HL-60 (cell line): ENCODE measurements at regions not wholly inside any gene's neighbourhood (a gene's known extent, or its start where the extent isn't known, plus 50 kb on each side); places are given as distances from the start of the nearest gene placed in this dataset.

ENCODE experiments used
- DNase-seq, 2 experiments: peaks; one replicate each; pipeline ENCODE4 v3.0.0-alpha.2; 2010 to 2020; ENCODE audit warnings: low read depth in 1 of 2, low spot score in 1 of 2
- H3K27ac ChIP-seq: fragments of 250-450 bp; sonication (Bioruptor Pico); replicated peaks from 2 replicates; pipeline ENCODE4 v1.5.1; 2020; ENCODE audit warnings: mild to moderate bottlenecking, moderate library complexity
- H3K27me3 ChIP-seq: fragments of 250-450 bp; sonication (Bioruptor Pico); 2 replicates; pipeline ENCODE4 v1.5.1; 2021; ENCODE audit warnings: mild to moderate bottlenecking, moderate library complexity; ENCODE audit not compliant: insufficient read depth, poor library complexity, severe bottlenecking
- H3K4me3 ChIP-seq: replicated peaks from 2 replicates; pipeline ENCODE4 v1.5.1; 2011; ENCODE audit warnings: mild to moderate bottlenecking, control low read depth, low read length; ENCODE audit not compliant: insufficient read depth
- GABPA ChIP-seq: IDR thresholded peaks from 2 replicates; pipeline ENCODE4 v1.6.1; 2012; ENCODE audit warnings: low read depth
- POLR2AphosphoS5 ChIP-seq: IDR thresholded peaks from 2 replicates; pipeline ENCODE4 v1.6.1; 2012; ENCODE audit warnings: low read depth
- SPI1 ChIP-seq: IDR thresholded peaks from 2 replicates; pipeline ENCODE4 v1.6.1; 2012; ENCODE audit warnings: low read depth, mild to moderate bottlenecking, borderline replicate concordance
- TF ChIP-seq, protein P1 (sequence below): IDR thresholded peaks from 2 replicates; pipeline ENCODE4 v1.6.1; 2012; ENCODE audit warnings: low read depth; ENCODE audit not compliant: insufficient replicate concordance
- TF ChIP-seq, protein P2 (sequence below): IDR thresholded peaks from one replicate; pipeline ENCODE4 v1.5.1; 2011; ENCODE audit warnings: low read length, control low read depth, inconsistent platforms; ENCODE audit not compliant: insufficient read depth

DNA sequence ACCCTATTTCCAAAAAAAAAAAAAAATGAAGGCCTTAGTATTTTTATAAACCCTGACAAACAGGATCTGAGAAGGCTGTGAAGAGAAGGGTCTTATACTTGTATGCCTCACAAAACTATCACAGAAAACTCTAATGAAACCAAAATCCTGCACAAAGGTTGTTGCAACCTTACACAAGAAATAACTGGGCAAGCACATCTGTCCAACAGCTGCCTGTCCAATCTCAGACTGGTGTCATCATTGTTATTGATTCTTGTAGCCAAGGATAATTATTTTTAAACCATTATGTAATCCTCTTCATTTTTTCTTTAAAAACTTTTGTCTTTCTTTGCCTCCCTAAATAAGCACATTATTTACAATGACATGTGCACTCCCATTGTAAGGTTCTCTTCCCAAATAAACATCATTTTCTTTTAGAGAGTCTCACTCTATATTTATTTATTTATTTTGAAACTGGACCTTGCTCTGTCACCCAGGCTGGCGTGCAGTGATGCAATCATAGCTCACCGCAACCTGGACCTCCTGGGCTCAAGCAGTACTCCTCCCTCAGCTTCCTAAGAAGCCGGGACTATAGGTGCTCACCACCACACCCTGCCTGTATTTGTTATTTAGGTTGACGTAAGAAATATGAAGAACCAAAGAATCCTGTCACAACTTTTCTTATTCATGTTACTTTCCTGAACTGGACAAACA, 697.1 kb downstream of the DOK5 start:
- Histone ChIP-seq H3K4me3 (no peak overlapping the region), H3K27me3 (no peaks in the 10 kb centered on the region), H3K27ac (no peak overlapping the region)
- no peak for DNase-seq
- TF ChIP-seq GABPA: no peak
- no peak for TF ChIP-seq POLR2AphosphoS5
- TF ChIP-seq, protein P1, sequence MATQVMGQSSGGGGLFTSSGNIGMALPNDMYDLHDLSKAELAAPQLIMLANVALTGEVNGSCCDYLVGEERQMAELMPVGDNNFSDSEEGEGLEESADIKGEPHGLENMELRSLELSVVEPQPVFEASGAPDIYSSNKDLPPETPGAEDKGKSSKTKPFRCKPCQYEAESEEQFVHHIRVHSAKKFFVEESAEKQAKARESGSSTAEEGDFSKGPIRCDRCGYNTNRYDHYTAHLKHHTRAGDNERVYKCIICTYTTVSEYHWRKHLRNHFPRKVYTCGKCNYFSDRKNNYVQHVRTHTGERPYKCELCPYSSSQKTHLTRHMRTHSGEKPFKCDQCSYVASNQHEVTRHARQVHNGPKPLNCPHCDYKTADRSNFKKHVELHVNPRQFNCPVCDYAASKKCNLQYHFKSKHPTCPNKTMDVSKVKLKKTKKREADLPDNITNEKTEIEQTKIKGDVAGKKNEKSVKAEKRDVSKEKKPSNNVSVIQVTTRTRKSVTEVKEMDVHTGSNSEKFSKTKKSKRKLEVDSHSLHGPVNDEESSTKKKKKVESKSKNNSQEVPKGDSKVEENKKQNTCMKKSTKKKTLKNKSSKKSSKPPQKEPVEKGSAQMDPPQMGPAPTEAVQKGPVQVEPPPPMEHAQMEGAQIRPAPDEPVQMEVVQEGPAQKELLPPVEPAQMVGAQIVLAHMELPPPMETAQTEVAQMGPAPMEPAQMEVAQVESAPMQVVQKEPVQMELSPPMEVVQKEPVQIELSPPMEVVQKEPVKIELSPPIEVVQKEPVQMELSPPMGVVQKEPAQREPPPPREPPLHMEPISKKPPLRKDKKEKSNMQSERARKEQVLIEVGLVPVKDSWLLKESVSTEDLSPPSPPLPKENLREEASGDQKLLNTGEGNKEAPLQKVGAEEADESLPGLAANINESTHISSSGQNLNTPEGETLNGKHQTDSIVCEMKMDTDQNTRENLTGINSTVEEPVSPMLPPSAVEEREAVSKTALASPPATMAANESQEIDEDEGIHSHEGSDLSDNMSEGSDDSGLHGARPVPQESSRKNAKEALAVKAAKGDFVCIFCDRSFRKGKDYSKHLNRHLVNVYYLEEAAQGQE: no peak
- TF ChIP-seq SPI1: no peak
- TF ChIP-seq, protein P2, sequence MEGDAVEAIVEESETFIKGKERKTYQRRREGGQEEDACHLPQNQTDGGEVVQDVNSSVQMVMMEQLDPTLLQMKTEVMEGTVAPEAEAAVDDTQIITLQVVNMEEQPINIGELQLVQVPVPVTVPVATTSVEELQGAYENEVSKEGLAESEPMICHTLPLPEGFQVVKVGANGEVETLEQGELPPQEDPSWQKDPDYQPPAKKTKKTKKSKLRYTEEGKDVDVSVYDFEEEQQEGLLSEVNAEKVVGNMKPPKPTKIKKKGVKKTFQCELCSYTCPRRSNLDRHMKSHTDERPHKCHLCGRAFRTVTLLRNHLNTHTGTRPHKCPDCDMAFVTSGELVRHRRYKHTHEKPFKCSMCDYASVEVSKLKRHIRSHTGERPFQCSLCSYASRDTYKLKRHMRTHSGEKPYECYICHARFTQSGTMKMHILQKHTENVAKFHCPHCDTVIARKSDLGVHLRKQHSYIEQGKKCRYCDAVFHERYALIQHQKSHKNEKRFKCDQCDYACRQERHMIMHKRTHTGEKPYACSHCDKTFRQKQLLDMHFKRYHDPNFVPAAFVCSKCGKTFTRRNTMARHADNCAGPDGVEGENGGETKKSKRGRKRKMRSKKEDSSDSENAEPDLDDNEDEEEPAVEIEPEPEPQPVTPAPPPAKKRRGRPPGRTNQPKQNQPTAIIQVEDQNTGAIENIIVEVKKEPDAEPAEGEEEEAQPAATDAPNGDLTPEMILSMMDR: no peak

DNA sequence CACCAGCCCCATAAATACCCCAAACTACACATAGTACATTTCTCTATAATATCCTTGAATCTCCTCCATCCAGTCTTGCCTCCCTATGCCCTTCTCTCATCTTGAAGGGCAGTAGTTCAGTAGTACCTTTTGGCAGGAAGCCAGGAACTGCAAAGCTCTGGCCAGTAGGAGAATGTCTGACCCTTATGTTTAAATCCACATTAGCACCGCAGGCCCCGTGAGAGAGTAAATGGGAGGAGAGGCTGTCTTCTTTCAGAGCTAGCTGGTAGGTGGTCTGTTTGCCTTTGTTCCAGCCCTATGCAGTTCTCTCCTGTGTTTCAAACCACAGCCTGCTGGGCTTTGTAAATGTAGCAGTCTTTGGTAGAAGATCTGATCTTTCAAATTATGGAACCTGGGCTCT, 690.7 kb downstream of the DOK5 start:
- H3K27ac ChIP-seq: no peak overlapping the region
- TF ChIP-seq POLR2AphosphoS5 (no peak), SPI1 (no peak), GABPA (no peak)
- TF ChIP-seq, protein P1: no peak
- TF ChIP-seq, protein P2: no peak
- no peak overlapping the region for H3K4me3 ChIP-seq
- DNase-seq: no peak
- H3K27me3 ChIP-seq: no peaks in the 10 kb centered on the region

DNA sequence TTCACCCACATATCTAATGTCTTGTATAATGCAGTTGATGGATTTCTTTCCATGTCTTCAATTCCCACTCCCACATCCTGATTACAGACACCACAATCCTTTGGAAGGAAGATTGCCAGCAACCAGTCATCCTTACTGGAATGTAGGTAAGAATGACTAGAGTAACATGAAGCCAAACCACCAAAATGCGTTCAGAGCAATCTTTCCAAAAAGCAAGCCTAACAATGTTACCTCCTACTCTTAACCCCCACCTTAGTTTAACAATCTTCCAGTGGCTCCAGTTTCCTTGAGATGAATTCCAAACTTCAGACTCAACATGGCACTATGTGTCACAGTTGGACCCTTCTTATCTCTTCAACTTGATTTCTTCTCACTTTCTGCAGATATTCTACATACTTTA, 685.6 kb downstream of the DOK5 start:
- Histone ChIP-seq H3K4me3 (no peak overlapping the region), H3K27ac (no peak overlapping the region), H3K27me3 (no peaks in the 10 kb centered on the region)
- DNase-seq: no peak
- TF ChIP-seq, protein P2: no peak
- TF ChIP-seq SPI1 (no peak), GABPA (no peak), POLR2AphosphoS5 (no peak)
- TF ChIP-seq, protein P1: no peak
